ENCODE measurements at regions not wholly inside any gene's neighbourhood (a gene's known extent, or its start where the extent isn't known, plus 50 kb on each side); places are given as distances from the start of the nearest gene placed in this dataset.

- ChIA-PET POLR2A (no interaction called here), CTCF (no interaction called here)
- Mint-ChIP-seq H3K36me3 (ENCODE audit: low read depth) (no peaks in the 10 kb centered on the region), H3K9me3 (peaks cover 17% of the 10 kb centered on the region), H3K27ac (no peak overlapping the region), H3K4me1 (no peaks in the 10 kb centered on the region), H3K27me3 (peaks cover 1% of the 10 kb centered on the region), H3K4me3 (no peak overlapping the region)
- intact Hi-C loops (cut with micrococcal nuclease): no loop called here
- no peak for DNase-seq
- ATAC-seq (ENCODE audit: low read depth): no peak
- no peak for TF ChIP-seq CTCF (IDR thresholded peaks at IDR 0.05)
Measured at GRCh38 chr5:67308988-67309688, 112.5 kb upstream of the CD180 start.

- H3K27me3 Mint-ChIP-seq: peaks cover 1% of the 10 kb centered on the region
- ATAC-seq (ENCODE audit: low read depth): no peak
- H3K4me3 Mint-ChIP-seq: no peak overlapping the region
- intact Hi-C loops (cut with micrococcal nuclease): no loop called here
- ChIA-PET CTCF (no interaction called here), POLR2A (no interaction called here)
- no peaks in the 10 kb centered on the region for H3K36me3 Mint-ChIP-seq (ENCODE audit: low read depth)
- peaks cover 14% of the 10 kb centered on the region for H3K9me3 Mint-ChIP-seq
- TF ChIP-seq CTCF (IDR thresholded peaks at IDR 0.05): no peak
- H3K4me1 Mint-ChIP-seq: no peaks in the 10 kb centered on the region
- H3K27ac Mint-ChIP-seq: no peak overlapping the region
- DNase-seq: no peak
Measured at GRCh38 chr5:67306965-67307607, 110.5 kb upstream of the CD180 start.

GRCh38 chr5:67305913-67306710 is 109.5 kb upstream of the CD180 start:
- H3K9me3 Mint-ChIP-seq: peaks cover 9% of the 10 kb centered on the region
- DNase-seq (no peak), ATAC-seq (ENCODE audit: low read depth) (no peak)
- no peak overlapping the region for H3K27ac Mint-ChIP-seq
- no peaks in the 10 kb centered on the region for H3K36me3 Mint-ChIP-seq (ENCODE audit: low read depth)
- intact Hi-C loops (cut with micrococcal nuclease): no loop called here
- POLR2A ChIA-PET: no interaction called here
- no peaks in the 10 kb centered on the region for H3K4me1 Mint-ChIP-seq
- no peaks in the 10 kb centered on the region for H3K27me3 Mint-ChIP-seq
- no peak for TF ChIP-seq CTCF (IDR thresholded peaks at IDR 0.05)
- no peak overlapping the region for H3K4me3 Mint-ChIP-seq
- CTCF ChIA-PET: no interaction called here

- no peak for TF ChIP-seq CTCF (IDR thresholded peaks at IDR 0.05)
- no peaks in the 10 kb centered on the region for H3K4me1 Mint-ChIP-seq
- no peak for ATAC-seq (ENCODE audit: low read depth)
- ChIA-PET POLR2A (no interaction called here), CTCF (no interaction called here)
- H3K27me3 Mint-ChIP-seq: no peaks in the 10 kb centered on the region
- H3K27ac Mint-ChIP-seq: no peak overlapping the region
- intact Hi-C loops (cut with micrococcal nuclease): no loop called here
- H3K9me3 Mint-ChIP-seq: peaks cover 6% of the 10 kb centered on the region
- no peak for DNase-seq
- no peak overlapping the region for H3K4me3 Mint-ChIP-seq
- no peaks in the 10 kb centered on the region for H3K36me3 Mint-ChIP-seq (ENCODE audit: low read depth)
Measured at GRCh38 chr5:67305401-67305800, 108.8 kb upstream of the CD180 start.

- intact Hi-C loops (cut with micrococcal nuclease): no loop called here
- TF ChIP-seq CTCF (IDR thresholded peaks at IDR 0.05): no peak
- Mint-ChIP-seq H3K4me1 (no peaks in the 10 kb centered on the region), H3K4me3 (no peak overlapping the region), H3K36me3 (ENCODE audit: low read depth) (no peaks in the 10 kb centered on the region), H3K27me3 (no peaks in the 10 kb centered on the region), H3K9me3 (no peaks in the 10 kb centered on the region), H3K27ac (no peak overlapping the region)
- POLR2A ChIA-PET: no interaction called here
- no peak for DNase-seq
- CTCF ChIA-PET: no interaction called here
- ATAC-seq (ENCODE audit: low read depth): no peak
Measured at GRCh38 chr5:67303356-67303755, 106.8 kb upstream of the CD180 start.

All from activated B cell treated with CpG ODN at 0.5 μM for 24 hours (primary cell).